ENCODE measurements at regions not wholly inside any gene's neighbourhood (a gene's known extent, or its start where the extent isn't known, plus 50 kb on each side); places are given as distances from the start of the nearest gene placed in this dataset.

- Histone ChIP-seq H3K36me3 (ENCODE audit: insufficient read depth) (no peaks in the 10 kb centered on the region), H3K4me3 (no peak overlapping the region), H3K79me2 (replicated peaks; ENCODE audit: insufficient read depth) (no peaks in the 10 kb centered on the region), H3K4me1 (ENCODE audit: insufficient read depth) (no peaks in the 10 kb centered on the region), H4K20me1 (replicated peaks; ENCODE audit: insufficient read depth) (no peaks in the 10 kb centered on the region), H3K9me2 (ENCODE audit: insufficient read depth) (no peaks in the 10 kb centered on the region; the same call in 1 of the 2 replicates), H3K4me2 (no peak overlapping the region), H3K27me3 (ENCODE audit: insufficient read depth) (no peaks in the 10 kb centered on the region), H2AFZ (no peak overlapping the region), H3K27ac (ENCODE audit: low read depth) (no peak overlapping the region), H3F3A (replicated peaks; ENCODE audit: low read depth) (no peaks in the 10 kb centered on the region)
- Mint-ChIP-seq H3K4me1 (no peaks in the 10 kb centered on the region), H3K9me3 (peaks cover 90% of the 10 kb centered on the region), H3K36me3 (ENCODE audit: low read depth) (peaks cover 10% of the 10 kb centered on the region; the same call in 2 of the 3 replicates), H3K4me3 (no peak overlapping the region), H3K27me3 (ENCODE audit: insufficient read depth, low read depth, poor library complexity) (peaks cover 2% of the 10 kb centered on the region), H3K27ac (no peak overlapping the region)
- ATAC-seq (no peak), DNase-seq (ENCODE audit: low spot score) (no peak)
- TF ChIP-seq POLR2AphosphoS5 (IDR thresholded peaks at IDR 0.05; ENCODE audit: low read depth) (no peak), ZNF114 (CRISPR knock-in tag; IDR thresholded peaks at IDR 0.05) (no peak), STAT1 (IDR thresholded peaks at IDR 0.05; ENCODE audit: unreplicated experiment) (no peak), NANOG (IDR thresholded peaks at IDR 0.05; ENCODE audit: borderline replicate concordance) (no peak), ZNF331 (CRISPR knock-in tag; IDR thresholded peaks at IDR 0.05; ENCODE audit: low read depth) (no peak)
Measured at GRCh38 chr14:82046512-82047226, 513.0 kb upstream of the SEL1L start.

DNA sequence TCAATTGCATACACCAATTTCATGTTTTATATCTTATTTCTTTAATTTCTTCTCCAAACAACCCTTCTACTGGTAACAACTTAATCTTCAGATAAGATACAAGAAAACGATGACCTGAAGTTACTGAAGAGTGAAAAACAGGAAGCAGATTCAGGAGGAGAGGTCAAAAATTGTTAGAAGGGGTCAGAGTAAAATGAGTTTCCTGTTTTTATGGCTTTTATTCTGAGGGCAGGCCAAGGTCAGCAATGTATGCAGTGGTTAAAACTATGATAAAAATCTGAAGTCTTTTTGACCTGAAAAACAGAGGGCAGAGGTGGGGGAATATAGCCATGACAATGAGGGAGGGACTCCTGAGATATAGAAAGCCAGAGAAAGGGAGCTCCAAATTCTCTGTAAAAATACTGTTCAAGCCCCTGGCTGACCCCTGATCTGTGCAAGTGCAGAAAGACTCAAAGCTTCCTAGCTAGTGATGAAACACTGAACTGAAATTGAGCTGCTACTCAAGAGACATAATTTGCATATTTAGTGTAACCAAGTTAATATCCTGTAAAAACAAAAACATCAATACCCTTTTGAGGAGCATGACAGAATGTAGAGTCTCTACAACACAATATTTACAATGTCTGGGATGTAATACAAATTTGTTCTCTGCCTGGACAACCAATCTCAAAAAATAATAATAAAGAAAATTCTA is 514.3 kb upstream of the SEL1L start:
- no peaks in the 10 kb centered on the region for H3K4me1 ChIP-seq (ENCODE audit: insufficient read depth)
- H2AFZ ChIP-seq: no peak overlapping the region
- Mint-ChIP-seq H3K27me3 (ENCODE audit: insufficient read depth, low read depth, poor library complexity) (peaks cover 2% of the 10 kb centered on the region), H3K4me3 (no peak overlapping the region), H3K27ac (no peak overlapping the region), H3K4me1 (no peaks in the 10 kb centered on the region), H3K9me3 (peaks cover 89% of the 10 kb centered on the region), H3K36me3 (ENCODE audit: low read depth) (peaks cover 4% of the 10 kb centered on the region; the same call in 2 of the 3 replicates)
- H3K27me3 ChIP-seq (ENCODE audit: insufficient read depth): no peaks in the 10 kb centered on the region
- TF ChIP-seq STAT1 (IDR thresholded peaks at IDR 0.05; ENCODE audit: unreplicated experiment) (no peak), JUNB (IDR thresholded peaks at IDR 0.05; ENCODE audit: unreplicated experiment) (no peak), ZNF331 (CRISPR knock-in tag; IDR thresholded peaks at IDR 0.05; ENCODE audit: low read depth) (no peak), REST (IDR thresholded peaks at IDR 0.05; ENCODE audit: unreplicated experiment) (no peak), NANOG (IDR thresholded peaks at IDR 0.05; ENCODE audit: borderline replicate concordance) (no peak), ZNF114 (CRISPR knock-in tag; IDR thresholded peaks at IDR 0.05) (no peak)
- TF ChIP-seq, protein P1, sequence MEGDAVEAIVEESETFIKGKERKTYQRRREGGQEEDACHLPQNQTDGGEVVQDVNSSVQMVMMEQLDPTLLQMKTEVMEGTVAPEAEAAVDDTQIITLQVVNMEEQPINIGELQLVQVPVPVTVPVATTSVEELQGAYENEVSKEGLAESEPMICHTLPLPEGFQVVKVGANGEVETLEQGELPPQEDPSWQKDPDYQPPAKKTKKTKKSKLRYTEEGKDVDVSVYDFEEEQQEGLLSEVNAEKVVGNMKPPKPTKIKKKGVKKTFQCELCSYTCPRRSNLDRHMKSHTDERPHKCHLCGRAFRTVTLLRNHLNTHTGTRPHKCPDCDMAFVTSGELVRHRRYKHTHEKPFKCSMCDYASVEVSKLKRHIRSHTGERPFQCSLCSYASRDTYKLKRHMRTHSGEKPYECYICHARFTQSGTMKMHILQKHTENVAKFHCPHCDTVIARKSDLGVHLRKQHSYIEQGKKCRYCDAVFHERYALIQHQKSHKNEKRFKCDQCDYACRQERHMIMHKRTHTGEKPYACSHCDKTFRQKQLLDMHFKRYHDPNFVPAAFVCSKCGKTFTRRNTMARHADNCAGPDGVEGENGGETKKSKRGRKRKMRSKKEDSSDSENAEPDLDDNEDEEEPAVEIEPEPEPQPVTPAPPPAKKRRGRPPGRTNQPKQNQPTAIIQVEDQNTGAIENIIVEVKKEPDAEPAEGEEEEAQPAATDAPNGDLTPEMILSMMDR (conservative IDR thresholded peaks at IDR 0.05; ENCODE audit: low read depth in 2 of 2): no peak
- TF ChIP-seq, protein P2, sequence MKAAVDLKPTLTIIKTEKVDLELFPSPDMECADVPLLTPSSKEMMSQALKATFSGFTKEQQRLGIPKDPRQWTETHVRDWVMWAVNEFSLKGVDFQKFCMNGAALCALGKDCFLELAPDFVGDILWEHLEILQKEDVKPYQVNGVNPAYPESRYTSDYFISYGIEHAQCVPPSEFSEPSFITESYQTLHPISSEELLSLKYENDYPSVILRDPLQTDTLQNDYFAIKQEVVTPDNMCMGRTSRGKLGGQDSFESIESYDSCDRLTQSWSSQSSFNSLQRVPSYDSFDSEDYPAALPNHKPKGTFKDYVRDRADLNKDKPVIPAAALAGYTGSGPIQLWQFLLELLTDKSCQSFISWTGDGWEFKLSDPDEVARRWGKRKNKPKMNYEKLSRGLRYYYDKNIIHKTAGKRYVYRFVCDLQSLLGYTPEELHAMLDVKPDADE (IDR thresholded peaks at IDR 0.05): no peak
- no peak overlapping the region for H3K4me2 ChIP-seq
- no peaks in the 10 kb centered on the region; the same call in 1 of the 2 replicates for H3K9me2 ChIP-seq (ENCODE audit: insufficient read depth)
- no peak overlapping the region for H3K27ac ChIP-seq (ENCODE audit: low read depth)
- H3K79me2 ChIP-seq (replicated peaks; ENCODE audit: insufficient read depth): no peaks in the 10 kb centered on the region
- H3F3A ChIP-seq (replicated peaks; ENCODE audit: low read depth): no peaks in the 10 kb centered on the region
- no peak overlapping the region for H3K4me3 ChIP-seq
- DNase-seq (ENCODE audit: low spot score): no peak
- ATAC-seq: no peak
- no peaks in the 10 kb centered on the region for H4K20me1 ChIP-seq (replicated peaks; ENCODE audit: insufficient read depth)
- H3K36me3 ChIP-seq (ENCODE audit: insufficient read depth): no peaks in the 10 kb centered on the region

Measured in GM23338 (cell line).